HL-60 (cell line): ENCODE measurements at regions not wholly inside any gene's neighbourhood (a gene's known extent, or its start where the extent isn't known, plus 50 kb on each side); places are given as distances from the start of the nearest gene placed in this dataset.

Source experiments
- DNase-seq, 2 experiments: peaks; one replicate each; pipeline ENCODE4 v3.0.0-alpha.2; 2010 to 2020; ENCODE audit warnings: low read depth in 1 of 2, low spot score in 1 of 2
- H3K27ac ChIP-seq: fragments of 250-450 bp; sonication (Bioruptor Pico); replicated peaks from 2 replicates; pipeline ENCODE4 v1.5.1; 2020; ENCODE audit warnings: mild to moderate bottlenecking, moderate library complexity
- H3K27me3 ChIP-seq: fragments of 250-450 bp; sonication (Bioruptor Pico); 2 replicates; pipeline ENCODE4 v1.5.1; 2021; ENCODE audit warnings: mild to moderate bottlenecking, moderate library complexity; ENCODE audit not compliant: insufficient read depth, poor library complexity, severe bottlenecking
- H3K4me3 ChIP-seq: replicated peaks from 2 replicates; pipeline ENCODE4 v1.5.1; 2011; ENCODE audit warnings: mild to moderate bottlenecking, control low read depth, low read length; ENCODE audit not compliant: insufficient read depth
- GABPA ChIP-seq: IDR thresholded peaks from 2 replicates; pipeline ENCODE4 v1.6.1; 2012; ENCODE audit warnings: low read depth
- POLR2AphosphoS5 ChIP-seq: IDR thresholded peaks from 2 replicates; pipeline ENCODE4 v1.6.1; 2012; ENCODE audit warnings: low read depth
- REST ChIP-seq: IDR thresholded peaks from 2 replicates; pipeline ENCODE4 v1.6.1; 2012; ENCODE audit warnings: low read depth; ENCODE audit not compliant: insufficient replicate concordance
- SPI1 ChIP-seq: IDR thresholded peaks from 2 replicates; pipeline ENCODE4 v1.6.1; 2012; ENCODE audit warnings: low read depth, mild to moderate bottlenecking, borderline replicate concordance
- TF ChIP-seq, protein P1 (sequence below): IDR thresholded peaks from one replicate; pipeline ENCODE4 v1.5.1; 2011; ENCODE audit warnings: low read length, control low read depth, inconsistent platforms; ENCODE audit not compliant: insufficient read depth

DNA sequence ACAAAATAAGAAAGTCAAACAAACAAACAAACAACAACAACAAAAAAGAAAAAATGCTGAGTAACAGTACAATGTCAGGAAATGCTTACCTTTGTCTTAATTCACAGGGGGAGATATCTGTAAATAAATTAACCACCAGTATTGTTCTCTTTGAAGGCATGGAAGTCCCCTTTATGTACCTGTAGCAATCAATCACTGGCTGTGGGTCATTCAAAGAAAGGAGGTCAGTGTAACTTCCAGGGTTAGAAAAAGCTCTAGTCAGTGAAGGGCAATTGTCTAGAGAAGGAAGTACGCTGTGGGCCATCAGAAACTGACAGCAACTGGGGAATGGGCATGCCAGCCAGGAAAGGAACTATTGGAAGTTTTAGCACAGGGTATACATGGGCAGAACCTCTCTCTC is 121.5 kb upstream of the LUZP2 start:
- no peak for DNase-seq
- Histone ChIP-seq H3K4me3 (no peak overlapping the region), H3K27ac (no peak overlapping the region), H3K27me3 (no peaks in the 10 kb centered on the region)
- TF ChIP-seq REST (no peak), GABPA (no peak), POLR2AphosphoS5 (no peak), SPI1 (no peak)
- TF ChIP-seq, protein P1, sequence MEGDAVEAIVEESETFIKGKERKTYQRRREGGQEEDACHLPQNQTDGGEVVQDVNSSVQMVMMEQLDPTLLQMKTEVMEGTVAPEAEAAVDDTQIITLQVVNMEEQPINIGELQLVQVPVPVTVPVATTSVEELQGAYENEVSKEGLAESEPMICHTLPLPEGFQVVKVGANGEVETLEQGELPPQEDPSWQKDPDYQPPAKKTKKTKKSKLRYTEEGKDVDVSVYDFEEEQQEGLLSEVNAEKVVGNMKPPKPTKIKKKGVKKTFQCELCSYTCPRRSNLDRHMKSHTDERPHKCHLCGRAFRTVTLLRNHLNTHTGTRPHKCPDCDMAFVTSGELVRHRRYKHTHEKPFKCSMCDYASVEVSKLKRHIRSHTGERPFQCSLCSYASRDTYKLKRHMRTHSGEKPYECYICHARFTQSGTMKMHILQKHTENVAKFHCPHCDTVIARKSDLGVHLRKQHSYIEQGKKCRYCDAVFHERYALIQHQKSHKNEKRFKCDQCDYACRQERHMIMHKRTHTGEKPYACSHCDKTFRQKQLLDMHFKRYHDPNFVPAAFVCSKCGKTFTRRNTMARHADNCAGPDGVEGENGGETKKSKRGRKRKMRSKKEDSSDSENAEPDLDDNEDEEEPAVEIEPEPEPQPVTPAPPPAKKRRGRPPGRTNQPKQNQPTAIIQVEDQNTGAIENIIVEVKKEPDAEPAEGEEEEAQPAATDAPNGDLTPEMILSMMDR, result no peak

- no peaks in the 10 kb centered on the region for H3K27me3 ChIP-seq
- no peak for DNase-seq
- no peak overlapping the region for H3K27ac ChIP-seq
- no peak for TF ChIP-seq POLR2AphosphoS5
- no peak for TF ChIP-seq GABPA
- TF ChIP-seq, protein P1, result no peak
- no peak for TF ChIP-seq SPI1
- TF ChIP-seq REST, result no peak
- no peak overlapping the region for H3K4me3 ChIP-seq
Observed at GRCh38 chr11:24375931-24376330, 120.9 kb upstream of the LUZP2 start.

- TF ChIP-seq GABPA (no peak), POLR2AphosphoS5 (no peak), REST (no peak), SPI1 (no peak)
- TF ChIP-seq, protein P1, result no peak
- Histone ChIP-seq H3K27ac (no peak overlapping the region), H3K27me3 (no peaks in the 10 kb centered on the region), H3K4me3 (no peak overlapping the region)
- DNase-seq, result no peak
Observed at GRCh38 chr11:24383137-24383536, 113.7 kb upstream of the LUZP2 start.
